H1 (cell line): ENCODE measurements at regions not wholly inside any gene's neighbourhood (a gene's known extent, or its start where the extent isn't known, plus 50 kb on each side); places are given as distances from the start of the nearest gene placed in this dataset.

ENCODE experiments used
- CTCF ChIA-PET: fragments of 300-600 bp; sonication (Branson Sonifier 250); formaldehyde crosslinking; loops from one replicate; lab custom pipeline; 2021; ENCODE audit not compliant: partially characterized antibody; lab: Charles Lee
- POLR2A ChIA-PET: fragments of 300-600 bp; sonication (Branson Sonifier 250); formaldehyde crosslinking; loops from one replicate; lab custom pipeline; 2021; ENCODE audit warnings: inconsistent platforms; ENCODE audit not compliant: partially characterized antibody; lab: Charles Lee
- DNase-seq, 2 experiments: peaks; one replicate each; pipeline versions ENCODE4 v3.0.0 to v3.0.0-alpha.2; 2010 to 2022; ENCODE audit warnings: low spot score in 2 of 2, low read depth in 1 of 2, mixed read lengths in 1 of 2
- FAIRE-seq: peaks from 2 replicates; lab custom pipeline; 2011; peaks lifted over from hg19 to GRCh38; lab: Jason Lieb, UNC
- H2AFZ ChIP-seq: 2 replicates; pipeline ENCODE4 v1.8.1; 2012; ENCODE audit warnings: low read length, inconsistent platforms
- H2AK5ac ChIP-seq: 2 replicates; pipeline ENCODE4 v1.6.1; 2013; ENCODE audit warnings: low read depth, low read length
- H2BK120ac ChIP-seq: replicated peaks from 2 replicates; pipeline ENCODE3; 2013; ENCODE audit warnings: low read depth, low read length, inconsistent platforms
- H2BK12ac ChIP-seq: 2 replicates; pipeline ENCODE4 v1.6.1; 2013; ENCODE audit warnings: low read depth, low read length
- H2BK15ac ChIP-seq: 2 replicates; pipeline ENCODE4 v1.6.1; 2013; ENCODE audit warnings: low read length
- H2BK20ac ChIP-seq: 2 replicates; pipeline ENCODE4 v1.6.1; 2013; ENCODE audit warnings: low read length
- H2BK5ac ChIP-seq: 2 replicates; pipeline ENCODE4 v1.6.1; 2013; ENCODE audit warnings: low read depth, low read length
- H3K14ac ChIP-seq: 2 replicates; pipeline ENCODE4 v1.6.1; 2013; ENCODE audit warnings: inconsistent platforms; ENCODE audit not compliant: insufficient read length
- H3K18ac ChIP-seq: 2 replicates; pipeline ENCODE4 v1.6.1; 2013; ENCODE audit warnings: low read length; ENCODE audit errors: extremely low read depth
- H3K23ac ChIP-seq: 2 replicates; pipeline ENCODE4 v1.6.1; 2013; ENCODE audit warnings: inconsistent platforms; ENCODE audit not compliant: insufficient read length
- H3K23me2 ChIP-seq: 2 replicates; pipeline ENCODE4 v1.6.1; 2013; ENCODE audit warnings: low read depth, low read length
- H3K27ac ChIP-seq: 2 replicates; pipeline ENCODE4 v1.6.1; 2011; ENCODE audit warnings: low read depth, low read length, inconsistent platforms
- H3K27me3 ChIP-seq, 4 experiments: replicated peaks in 1 of 4; 1 replicate in 1 of 4; 2 replicates in 3 of 4; pipeline versions ENCODE4 v1.6.1 to v1.8.1; 2011 to 2013; ENCODE audit warnings: low read length in 3 of 4, mild to moderate bottlenecking in 3 of 4, inconsistent platforms in 2 of 4, mixed read lengths in 2 of 4, moderate library complexity in 1 of 4; ENCODE audit not compliant: control insufficient read depth in 3 of 4, insufficient read depth in 3 of 4; ENCODE audit errors: extremely low read depth in 1 of 4
- H3K36me3 ChIP-seq, 4 experiments: 2 replicates each; pipeline versions ENCODE4 v1.6.1 to v1.8.1; 2011 to 2013; ENCODE audit warnings: mild to moderate bottlenecking in 4 of 4, low read length in 3 of 4, moderate library complexity in 2 of 4, control low read depth in 1 of 4, inconsistent platforms in 1 of 4; ENCODE audit not compliant: insufficient read depth in 4 of 4, control insufficient read depth in 2 of 4
- H3K4ac ChIP-seq: replicated peaks from 2 replicates; pipeline ENCODE3; 2013; ENCODE audit warnings: low read length, low read depth, mixed read lengths, inconsistent platforms; ENCODE audit not compliant: insufficient read length
- H3K4me1 ChIP-seq, 4 experiments: replicated peaks in 1 of 4; 1 replicate in 1 of 4; 2 replicates in 3 of 4; pipeline versions ENCODE4 v1.6.1 to v1.8.1; 2011 to 2013; ENCODE audit warnings: low read length in 3 of 4, inconsistent platforms in 2 of 4, mixed read lengths in 1 of 4; ENCODE audit not compliant: insufficient read depth in 4 of 4, control insufficient read depth in 3 of 4
- H3K4me2 ChIP-seq, 2 experiments: 2 replicates each; pipeline versions ENCODE4 v1.6.1 to v1.8.1; 2011 to 2013; ENCODE audit warnings: low read depth in 2 of 2, low read length in 2 of 2, control low read depth in 1 of 2, inconsistent platforms in 1 of 2, mild to moderate bottlenecking in 1 of 2; ENCODE audit not compliant: insufficient read depth in 1 of 2
- H3K4me3 ChIP-seq, 4 experiments: fragments of 200-600, 300-600 bp in 1 of 4; sonication (generic), shearing (Covaris generic), sonication (Bioruptor Twin) in 1 of 4; 2 replicates each; pipeline versions ENCODE4 v1.5.1 to v1.8.1; 2011 to 2016; ENCODE audit warnings: low read length in 4 of 4, low read depth in 3 of 4, control low read depth in 2 of 4, inconsistent platforms in 2 of 4, mild to moderate bottlenecking in 2 of 4, mixed read lengths in 1 of 4, moderate library complexity in 1 of 4; ENCODE audit not compliant: insufficient read depth in 2 of 4; ENCODE audit errors: extremely low read depth in 1 of 4
- H3K56ac ChIP-seq: replicated peaks from 2 replicates; pipeline ENCODE3; 2013; ENCODE audit warnings: low read depth, mild to moderate bottlenecking, mixed read lengths, low read length, inconsistent platforms; ENCODE audit not compliant: insufficient read length
- H3K79me1 ChIP-seq: 2 replicates; pipeline ENCODE4 v1.6.1; 2013; ENCODE audit warnings: low read depth, low read length, control low read depth
- H3K79me2 ChIP-seq, 2 experiments: 2 replicates each; pipeline versions ENCODE4 v1.6.1 to v1.8.1; 2012 to 2013; ENCODE audit warnings: low read length in 2 of 2, mild to moderate bottlenecking in 2 of 2, inconsistent platforms in 1 of 2; ENCODE audit not compliant: insufficient read depth in 2 of 2, control insufficient read depth in 1 of 2
- H3K9ac ChIP-seq, 4 experiments: replicated peaks in 1 of 4; 1 replicate in 1 of 4; 2 replicates in 3 of 4; pipeline versions ENCODE4 v1.6.1 to v1.8.1; 2011 to 2013; ENCODE audit warnings: low read depth in 3 of 4, low read length in 3 of 4, control low read depth in 2 of 4, mild to moderate bottlenecking in 2 of 4, moderate library complexity in 2 of 4, inconsistent platforms in 1 of 4; ENCODE audit errors: extremely low read depth in 1 of 4
- H3K9me3 ChIP-seq, 2 experiments: 2 replicates each; pipeline versions ENCODE4 v1.6.1 to v1.8.1; 2012 to 2013; ENCODE audit warnings: mild to moderate bottlenecking in 2 of 2, moderate library complexity in 2 of 2, control low read depth in 1 of 2, inconsistent platforms in 1 of 2, low read depth in 1 of 2, low read length in 1 of 2, mixed read lengths in 1 of 2; ENCODE audit not compliant: insufficient read depth in 2 of 2
- H4K20me1 ChIP-seq, 2 experiments: replicated peaks in 1 of 2; 2 replicates each; pipeline versions ENCODE3 to v1.8.1; 2011 to 2013; ENCODE audit warnings: inconsistent platforms in 2 of 2, low read length in 2 of 2, mild to moderate bottlenecking in 1 of 2; ENCODE audit not compliant: insufficient read depth in 2 of 2, control insufficient read depth in 1 of 2
- H4K5ac ChIP-seq: 2 replicates; pipeline ENCODE4 v1.6.1; 2013; ENCODE audit warnings: low read length, low read depth, mixed read lengths, inconsistent platforms; ENCODE audit not compliant: insufficient read length
- H4K8ac ChIP-seq: 2 replicates; pipeline ENCODE4 v1.8.0; 2013; ENCODE audit warnings: mild to moderate bottlenecking, moderate library complexity, low read length, inconsistent platforms; ENCODE audit not compliant: insufficient read depth; ENCODE audit errors: extremely low read depth
- H4K91ac ChIP-seq: replicated peaks from 2 replicates; pipeline ENCODE3; 2013; ENCODE audit warnings: low read length, mixed read lengths, inconsistent platforms; ENCODE audit not compliant: insufficient read length
- E2F6 ChIP-seq: IDR thresholded peaks from 2 replicates; pipeline ENCODE4 v1.6.1; 2012; ENCODE audit warnings: inconsistent platforms
- WGBS, 2 experiments: shearing (Covaris generic) in 1 of 2; methylation state at CpG; one replicate each; pipeline versions ENCODE4 v1.1.6 to v1.1.7; 2013 to 2015; ENCODE audit warnings: low lambda C conversion rate in 2 of 2, mixed read lengths in 2 of 2, inconsistent platforms in 1 of 2, low coverage in 1 of 2, missing lambda C conversion rate in 1 of 2; ENCODE audit not compliant: insufficient replicate concordance in 2 of 2, insufficient coverage in 1 of 2, insufficient read length in 1 of 2; ENCODE audit errors: extremely low coverage in 1 of 2, missing lambda C conversion rate in 1 of 2; 5-methylcytosine and 5-hydroxymethylcytosine counted together

- no peak overlapping the region for H3K4me3 ChIP-seq
- no peaks in the 10 kb centered on the region for H3K27me3 ChIP-seq
- H2BK120ac ChIP-seq = no peak overlapping the region
- FAIRE-seq (no peak), DNase-seq (no peak)
- H3K23me2 ChIP-seq = no peaks in the 10 kb centered on the region
- no peaks in the 10 kb centered on the region for H3K36me3 ChIP-seq
- POLR2A ChIA-PET = no interaction called here
- no peak overlapping the region for H2AK5ac ChIP-seq
- H3K9me3 ChIP-seq = no peaks in the 10 kb centered on the region
- H2BK12ac ChIP-seq = no peak overlapping the region
- H2BK20ac ChIP-seq = no peak overlapping the region
- H3K14ac ChIP-seq = no peak overlapping the region
- CTCF ChIA-PET = interaction anchor here (0.6 kb wide), 1 partner anchor 316 kb away, joined by 4 read pairs; no protein-coding TSS in a partner anchor
- no peak overlapping the region for H3K56ac ChIP-seq
- no peak overlapping the region for H2BK15ac ChIP-seq
- no peaks in the 10 kb centered on the region for H3K79me1 ChIP-seq
- no peak overlapping the region for H4K8ac ChIP-seq
- H3K4me1 ChIP-seq = no peaks in the 10 kb centered on the region
- H2BK5ac ChIP-seq = no peak overlapping the region
- H3K27ac ChIP-seq = no peak overlapping the region
- no peak overlapping the region for H2AFZ ChIP-seq
- no peaks in the 10 kb centered on the region for H4K20me1 ChIP-seq
- H4K91ac ChIP-seq = no peak overlapping the region
- H3K9ac ChIP-seq = no peak overlapping the region
- 89% methylated on average over 2 of the region's 2 CpGs; no CpG with 5 or more reads in 1 of the 2 experiments for WGBS, 2 experiments
- H3K23ac ChIP-seq = no peak overlapping the region
- H3K4ac ChIP-seq = no peak overlapping the region
- no peak overlapping the region for H3K18ac ChIP-seq
- no peak overlapping the region for H4K5ac ChIP-seq
- TF ChIP-seq E2F6 = no peak
- H3K4me2 ChIP-seq = no peak overlapping the region
- no peaks in the 10 kb centered on the region for H3K79me2 ChIP-seq
Measured at GRCh38 chr18:73752965-73753364, 394.7 kb downstream of the FBXO15 start.
